ENCODE measurements at regions not wholly inside any gene's neighbourhood (a gene's known extent, or its start where the extent isn't known, plus 50 kb on each side); places are given as distances from the start of the nearest gene placed in this dataset.

- TF ChIP-seq POLR2A (IDR thresholded peaks at IDR 0.05) (no peak), CTCF (IDR thresholded peaks at IDR 0.05) (no peak)
Measured at GRCh38 chr9:22211588-22212360, 202.7 kb upstream of the CDKN2B start.

Data from body of pancreas (tissue), 4 donors.